Breast epithelium (tissue), 3 donors: ENCODE measurements at regions not wholly inside any gene's neighbourhood (a gene's known extent, or its start where the extent isn't known, plus 50 kb on each side); places are given as distances from the start of the nearest gene placed in this dataset.

Source experiments
- CTCF ChIP-seq, 3 donors: fragments of 450-650 bp; IDR thresholded peaks; one replicate each; pipeline ENCODE4 v1.5.1; 2016 to 2017; ENCODE audit warnings: antibody characterized with exemption in 3 of 3, mild to moderate bottlenecking in 3 of 3, moderate library complexity in 3 of 3
- POLR2AphosphoS5 ChIP-seq, 3 donors: sonication (generic); formaldehyde crosslinking; IDR thresholded peaks; one replicate each; pipeline ENCODE4 v1.6.1; 2017; ENCODE audit warnings: antibody characterized with exemption in 3 of 3

- TF ChIP-seq POLR2AphosphoS5 (IDR thresholded peaks at IDR 0.05) (no peak), CTCF (IDR thresholded peaks at IDR 0.05) (no peak)
Measured at GRCh38 chr4:108237693-108238092, 69.0 kb upstream of the LEF1 start.
